Retinal pigment epithelial cell (primary cell): ENCODE measurements at regions not wholly inside any gene's neighbourhood (a gene's known extent, or its start where the extent isn't known, plus 50 kb on each side); places are given as distances from the start of the nearest gene placed in this dataset.

ENCODE experiments used
- DNase-seq: peaks from one replicate; pipeline ENCODE4 v3.0.0-alpha.2; 2010; ENCODE audit warnings: low read depth
- H3K4me3 ChIP-seq: 2 replicates; pipeline ENCODE4 v1.5.1; 2011; ENCODE audit warnings: mild to moderate bottlenecking, low read length, control low read depth, moderate library complexity
- TF ChIP-seq, protein P1 (sequence below): conservative IDR thresholded peaks from 2 replicates; pipeline ENCODE4 v1.5.1; 2011; ENCODE audit warnings: low read depth, low read length, control low read depth, inconsistent platforms

DNA sequence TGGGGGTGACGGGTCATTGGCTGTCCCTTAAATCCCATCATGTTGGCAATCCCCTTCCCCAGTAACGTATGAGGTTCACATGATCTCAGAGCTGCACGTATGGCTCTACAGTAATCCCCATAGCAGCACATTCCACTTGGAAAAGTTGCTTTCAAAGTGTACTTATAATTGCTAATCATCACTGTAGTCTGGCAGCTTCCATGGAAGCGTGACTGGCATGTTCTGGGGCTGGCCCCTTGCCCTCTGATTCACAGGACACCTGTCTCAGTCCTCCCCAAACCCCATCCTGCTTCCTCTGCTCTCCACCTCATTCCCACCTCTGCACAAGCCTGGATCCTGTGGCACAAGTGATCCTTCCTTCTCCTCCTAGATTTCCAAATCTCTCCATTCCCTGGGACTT, 102.2 kb downstream of the TSEN15 start:
- TF ChIP-seq, protein P1, sequence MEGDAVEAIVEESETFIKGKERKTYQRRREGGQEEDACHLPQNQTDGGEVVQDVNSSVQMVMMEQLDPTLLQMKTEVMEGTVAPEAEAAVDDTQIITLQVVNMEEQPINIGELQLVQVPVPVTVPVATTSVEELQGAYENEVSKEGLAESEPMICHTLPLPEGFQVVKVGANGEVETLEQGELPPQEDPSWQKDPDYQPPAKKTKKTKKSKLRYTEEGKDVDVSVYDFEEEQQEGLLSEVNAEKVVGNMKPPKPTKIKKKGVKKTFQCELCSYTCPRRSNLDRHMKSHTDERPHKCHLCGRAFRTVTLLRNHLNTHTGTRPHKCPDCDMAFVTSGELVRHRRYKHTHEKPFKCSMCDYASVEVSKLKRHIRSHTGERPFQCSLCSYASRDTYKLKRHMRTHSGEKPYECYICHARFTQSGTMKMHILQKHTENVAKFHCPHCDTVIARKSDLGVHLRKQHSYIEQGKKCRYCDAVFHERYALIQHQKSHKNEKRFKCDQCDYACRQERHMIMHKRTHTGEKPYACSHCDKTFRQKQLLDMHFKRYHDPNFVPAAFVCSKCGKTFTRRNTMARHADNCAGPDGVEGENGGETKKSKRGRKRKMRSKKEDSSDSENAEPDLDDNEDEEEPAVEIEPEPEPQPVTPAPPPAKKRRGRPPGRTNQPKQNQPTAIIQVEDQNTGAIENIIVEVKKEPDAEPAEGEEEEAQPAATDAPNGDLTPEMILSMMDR, result no peak
- no peak overlapping the region for H3K4me3 ChIP-seq
- peak; percentile 47 for DNase-seq

DNA sequence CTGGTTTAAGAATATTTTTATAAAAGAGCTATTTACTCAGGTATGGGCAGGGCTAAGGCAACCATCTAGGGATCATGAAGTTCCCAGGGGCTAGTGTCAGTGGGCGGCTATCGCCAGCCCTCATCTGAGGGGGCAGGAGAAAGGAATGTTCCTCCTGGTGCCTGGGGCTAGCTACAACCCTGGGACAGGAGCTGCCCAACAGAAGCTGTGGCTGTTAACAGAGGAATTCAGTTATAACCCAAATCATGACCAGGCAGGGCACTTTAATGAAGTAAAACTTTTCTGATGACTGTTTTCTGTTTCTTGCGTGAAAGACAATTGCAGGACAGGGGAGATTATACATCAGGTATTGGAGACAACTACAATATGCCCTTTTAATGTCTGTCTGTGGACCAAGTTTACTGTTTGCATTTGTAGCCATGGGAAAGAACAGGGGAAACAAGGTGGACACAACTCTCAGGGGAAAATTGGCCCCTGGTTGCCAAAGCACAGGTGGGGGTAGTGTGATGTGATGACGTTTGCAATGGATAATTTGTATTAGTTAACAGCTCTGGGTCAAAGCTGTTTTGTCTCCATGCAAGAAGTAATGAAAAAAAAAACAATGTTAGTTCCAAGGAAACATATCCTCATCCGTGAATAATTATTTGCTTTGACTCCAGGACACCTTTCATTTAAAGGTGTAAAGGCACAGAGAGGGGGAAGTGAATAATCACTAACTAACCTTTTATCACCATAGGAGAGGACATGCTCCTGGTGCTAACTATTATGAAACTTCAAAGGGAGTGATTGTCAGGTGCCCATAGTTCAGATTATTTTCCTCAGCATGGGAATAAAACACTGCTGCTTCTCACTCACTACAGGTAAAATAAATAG, 105.2 kb downstream of the TSEN15 start:
- DNase-seq, result no peak
- no peak overlapping the region for H3K4me3 ChIP-seq
- TF ChIP-seq, protein P1, result no peak

DNA sequence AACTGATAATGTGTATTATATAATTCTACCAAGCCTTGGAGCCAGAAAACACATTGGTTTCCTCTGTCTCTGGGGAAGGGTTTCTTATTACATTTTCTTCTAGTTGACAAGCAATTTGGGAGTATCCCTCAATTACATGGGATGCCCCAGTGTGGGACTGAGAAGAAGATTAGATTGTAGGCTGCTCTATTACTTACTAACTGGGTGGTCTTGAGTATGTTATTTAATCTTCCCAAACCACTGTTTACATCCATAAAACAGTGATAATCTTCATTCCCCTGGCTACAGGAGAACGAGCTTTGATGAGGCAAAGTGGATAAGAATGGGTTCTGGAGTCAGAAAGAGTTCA, 105.8 kb downstream of the TSEN15 start:
- TF ChIP-seq, protein P1, result no peak
- DNase-seq, result no peak
- no peak overlapping the region for H3K4me3 ChIP-seq

DNA sequence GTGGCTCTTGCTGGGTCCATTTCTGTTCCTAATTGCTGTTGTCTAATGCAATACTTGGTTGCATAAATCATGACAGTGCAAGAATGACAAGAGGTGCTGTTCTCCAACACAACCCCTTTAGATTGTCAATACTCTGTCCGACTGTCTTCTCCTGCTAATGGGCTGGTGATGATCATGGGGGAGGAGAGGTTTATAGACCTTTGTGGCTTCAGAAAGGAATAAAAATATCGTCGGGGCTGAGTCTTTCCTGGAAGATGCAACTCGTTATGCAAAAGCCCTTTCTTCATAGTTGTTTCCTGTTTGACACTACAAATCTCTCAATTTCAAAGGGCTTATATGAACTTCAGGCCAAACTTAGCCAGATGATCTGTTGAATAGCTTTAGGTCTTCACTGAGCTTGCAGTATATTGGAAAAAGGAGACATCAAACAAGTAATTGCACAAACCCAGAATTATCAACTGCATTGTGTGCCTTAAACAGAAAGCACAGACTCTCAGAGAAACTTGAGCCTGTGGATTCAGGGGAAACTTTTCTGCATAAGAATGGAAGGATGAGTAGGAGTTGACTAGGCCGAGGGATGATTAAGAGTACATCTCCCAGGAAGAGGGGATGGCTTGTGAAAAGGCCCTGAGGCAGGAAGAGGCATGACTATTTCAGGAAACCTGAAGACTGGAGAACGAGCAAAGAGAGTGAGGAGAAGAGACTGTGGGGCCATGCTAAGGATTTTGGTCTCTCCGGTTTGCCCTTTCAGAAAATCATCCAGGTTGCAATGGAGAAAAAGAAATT, 107.6 kb downstream of the TSEN15 start:
- DNase-seq, result no peak
- no peak overlapping the region for H3K4me3 ChIP-seq
- TF ChIP-seq, protein P1, result no peak

DNA sequence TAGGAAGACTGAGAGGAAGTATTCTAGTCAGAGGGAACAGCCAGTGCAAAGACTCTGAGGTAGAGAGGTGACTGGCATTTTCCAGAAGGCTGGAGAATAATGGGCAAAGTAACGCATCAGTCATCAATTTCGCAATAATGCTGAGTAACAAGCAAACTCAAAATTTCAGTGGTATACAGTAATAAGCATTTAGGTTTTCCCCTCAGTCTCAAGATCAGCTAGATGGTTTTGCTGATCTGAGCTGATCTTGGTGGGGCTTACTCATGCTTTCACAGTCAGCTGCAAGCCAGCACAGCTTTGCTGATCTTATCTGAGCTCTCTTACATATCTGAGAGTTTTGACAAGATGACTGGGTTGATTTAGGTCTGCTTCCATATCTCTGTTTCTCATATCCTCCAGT, 108.7 kb downstream of the TSEN15 start:
- H3K4me3 ChIP-seq, result no peak overlapping the region
- TF ChIP-seq, protein P1, result no peak
- DNase-seq, result no peak

DNA sequence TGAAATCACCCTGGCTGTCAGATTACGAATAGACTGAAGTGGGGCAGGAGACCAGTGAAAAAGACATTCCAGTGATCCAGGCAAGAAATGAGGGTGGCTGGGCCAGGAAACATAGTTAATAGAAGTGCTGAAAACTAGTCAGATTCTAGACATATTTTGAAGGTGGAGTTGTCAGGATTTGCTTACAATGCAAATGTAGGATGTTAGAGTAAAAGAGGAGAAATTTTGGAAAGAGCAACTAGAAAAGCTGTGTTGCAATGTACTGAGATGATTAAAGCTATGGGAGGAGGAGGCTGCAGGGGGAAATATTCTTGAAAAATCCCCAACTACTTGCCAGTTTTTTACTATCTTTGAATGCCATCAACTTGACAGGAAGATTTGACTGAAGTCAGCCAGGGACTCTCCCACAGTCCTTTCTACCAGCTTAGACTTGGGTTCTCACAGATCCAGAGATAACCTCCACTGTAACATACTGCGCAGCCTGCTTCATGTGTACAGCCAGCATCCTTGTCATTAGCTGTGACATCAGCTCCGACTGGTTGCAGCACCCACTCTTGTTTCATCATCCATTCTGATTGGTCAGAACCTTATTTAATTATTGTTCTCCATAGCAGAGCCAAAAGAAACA, 109.7 kb downstream of the TSEN15 start:
- DNase-seq, result no peak
- no peak overlapping the region for H3K4me3 ChIP-seq
- TF ChIP-seq, protein P1, result no peak

DNA sequence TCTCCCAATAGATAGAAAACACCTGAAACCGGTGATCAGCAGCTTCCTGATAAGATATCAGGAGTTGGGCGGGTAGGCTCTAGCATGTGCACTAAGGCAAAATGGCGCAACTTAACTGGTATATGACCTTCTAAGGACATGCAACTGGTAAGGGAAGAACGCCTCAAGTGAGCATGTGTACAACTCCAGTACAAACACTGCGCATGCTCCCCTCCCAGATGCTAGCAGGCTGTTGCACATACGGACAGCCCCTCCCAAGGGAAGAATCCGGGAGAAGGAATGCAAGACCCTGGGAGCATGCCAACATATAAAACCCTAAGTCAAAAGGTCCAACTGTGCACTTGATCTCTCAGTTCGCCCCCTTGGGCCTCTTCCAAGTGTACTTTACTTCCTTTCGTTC, 110.8 kb downstream of the TSEN15 start:
- H3K4me3 ChIP-seq, result no peak overlapping the region
- no peak for DNase-seq
- TF ChIP-seq, protein P1, result no peak
